ENCODE measurements at regions not wholly inside any gene's neighbourhood (a gene's known extent, or its start where the extent isn't known, plus 50 kb on each side); places are given as distances from the start of the nearest gene placed in this dataset.

GRCh38 chr7:36019538-36019937 is 133.5 kb upstream of the EEPD1 start:
- H3K27ac ChIP-seq (ENCODE audit: insufficient read depth, low read depth, low read length) = no peak overlapping the region
- H3K4me1 ChIP-seq (ENCODE audit: control insufficient read depth, extremely low read depth, insufficient read depth, low read length) = no peaks in the 10 kb centered on the region
- H3K79me2 ChIP-seq (ENCODE audit: control insufficient read depth, insufficient read depth, low read length) = no peaks in the 10 kb centered on the region
- DNase-seq (ENCODE audit: low read depth, low spot score) = no peak
- no peaks in the 10 kb centered on the region for H3K9me1 ChIP-seq (replicated peaks; ENCODE audit: control insufficient read depth, extremely low read depth, insufficient read depth, low read length)
- no TSS peak for BruUV-seq (replicated peaks)
- no peak overlapping the region for H2AFZ ChIP-seq (ENCODE audit: low read depth, low read length)
- H4K20me1 ChIP-seq (replicated peaks; ENCODE audit: control insufficient read depth, extremely low read depth, insufficient read depth, low read length) = no peaks in the 10 kb centered on the region
- no peak overlapping the region for H3K9ac ChIP-seq (replicated peaks; ENCODE audit: extremely low read depth, insufficient read depth, low read length)
- H3K36me3 ChIP-seq (ENCODE audit: control insufficient read depth in 2 of 2, extremely low read depth in 1 of 2, insufficient read depth in 2 of 2, low read length in 2 of 2) = no peaks in the 10 kb centered on the region
- FAIRE-seq = no peak
- POLR2A ChIA-PET = no interaction called here
- no peak overlapping the region for H3K4me2 ChIP-seq (ENCODE audit: insufficient read depth, low read length)
- TF ChIP-seq MAX (IDR thresholded peaks at IDR 0.05; ENCODE audit: insufficient read depth, insufficient read length) = no peak
- TF ChIP-seq POLR2A (IDR thresholded peaks at IDR 0.05; ENCODE audit: low read depth, low read length) = no peak
- no peak for TF ChIP-seq EZH2 (IDR thresholded peaks at IDR 0.05; ENCODE audit: borderline replicate concordance, low read depth, low read length, severe bottlenecking)
- no peak for TF ChIP-seq CTCF (IDR thresholded peaks at IDR 0.05; ENCODE audit: extremely low read depth in 1 of 2, insufficient read depth in 1 of 2, low read depth in 1 of 2, low read length in 2 of 2)
- no peak for TF ChIP-seq FOS (IDR thresholded peaks at IDR 0.05; ENCODE audit: borderline replicate concordance, insufficient read depth, low read length)
- TF ChIP-seq JUN (IDR thresholded peaks at IDR 0.05; ENCODE audit: borderline replicate concordance, insufficient read depth, insufficient read length, low read depth) = no peak
- TF ChIP-seq POLR2AphosphoS5 (IDR thresholded peaks at IDR 0.05; ENCODE audit: insufficient read depth, low read depth, low read length) = no peak
- TF ChIP-seq GATA2 (IDR thresholded peaks at IDR 0.05; ENCODE audit: insufficient read depth, insufficient read length, low read depth, low read length) = no peak
- no peak for TF ChIP-seq MYC (IDR thresholded peaks at IDR 0.05; ENCODE audit: low read depth, low read length)
- peaks cover 6 to 11% of the 10 kb centered on the region in 2 experiments for H3K27me3 ChIP-seq (ENCODE audit: control insufficient read depth in 2 of 2, insufficient read depth in 2 of 2, low read length in 2 of 2)
- CTCF ChIA-PET = interaction anchor here (1.2 to 3.3 kb wide), 3 partner anchors 13 to 299 kb away, joined by 4 to 15 read pairs (median 4); no protein-coding TSS in a partner anchor
- dilution Hi-C loops (cut with MboI; ENCODE audit: extremely low pct_ligation_motif_present, low sequenced_read_pairs) (no loop called here), intact Hi-C loops (cut with micrococcal nuclease) (no loop called here)
- H3K4me3 ChIP-seq (replicated peaks in 1 of 3; ENCODE audit: insufficient read depth in 1 of 3, low read depth in 1 of 3, low read length in 3 of 3) = no peak overlapping the region
- H3K9me3 ChIP-seq (replicated peaks; ENCODE audit: control insufficient read depth, insufficient read depth, low read length) = no peaks in the 10 kb centered on the region

All from endothelial cell of umbilical vein (primary cell).